Skin of body (tissue), 1 donor: ENCODE measurements at regions not wholly inside any gene's neighbourhood (a gene's known extent, or its start where the extent isn't known, plus 50 kb on each side); places are given as distances from the start of the nearest gene placed in this dataset.

Experiments used
- DNase-seq: peaks from one replicate; lab custom pipeline; 2025; lab: John Stamatoyannopoulos, UW

- DNase-seq = no peak
Observed at GRCh38 chr2:23269747-23270146, 115.2 kb upstream of the KLHL29 start.

DNA sequence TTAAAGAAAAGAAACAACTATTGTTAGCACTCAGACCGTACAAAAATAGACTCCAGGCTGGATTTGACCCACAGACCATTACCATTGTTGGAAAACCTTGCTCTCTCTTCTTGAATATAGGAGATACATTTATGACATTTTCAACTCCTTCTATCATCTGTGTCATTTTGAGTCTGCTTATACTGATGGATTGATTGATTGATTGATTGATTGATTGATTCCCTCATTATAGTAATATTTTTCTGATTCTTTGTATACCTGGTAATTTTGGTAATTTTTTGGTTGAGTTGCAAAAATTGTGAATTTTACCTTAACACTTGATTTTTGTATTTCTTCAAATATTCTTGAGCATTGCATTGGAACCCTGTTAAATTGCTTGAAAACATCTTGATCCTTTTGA is 114.2 kb upstream of the KLHL29 start:
- no peak for DNase-seq

DNA sequence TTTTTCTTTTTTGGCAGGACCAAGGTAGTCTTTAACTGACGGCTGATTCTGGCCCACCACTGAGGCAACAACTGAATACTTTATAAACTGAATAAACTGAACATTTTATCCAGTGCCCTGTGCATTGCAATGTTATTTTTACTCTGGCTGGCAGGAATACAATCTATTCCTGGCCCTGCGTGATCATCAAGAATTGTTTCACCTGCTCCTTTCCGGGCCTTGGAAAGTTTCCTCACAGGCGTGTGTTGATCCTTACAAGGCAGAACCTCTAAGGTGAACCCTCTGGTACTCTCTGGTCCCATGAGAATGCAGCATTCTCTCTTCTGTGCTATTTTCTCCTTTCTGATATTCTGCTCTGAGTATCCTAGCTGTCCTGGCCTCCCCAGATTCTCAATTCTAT is 113.7 kb upstream of the KLHL29 start:
- DNase-seq = no peak

GRCh38 chr2:23273786-23274185 is 111.2 kb upstream of the KLHL29 start:
- no peak for DNase-seq

DNA sequence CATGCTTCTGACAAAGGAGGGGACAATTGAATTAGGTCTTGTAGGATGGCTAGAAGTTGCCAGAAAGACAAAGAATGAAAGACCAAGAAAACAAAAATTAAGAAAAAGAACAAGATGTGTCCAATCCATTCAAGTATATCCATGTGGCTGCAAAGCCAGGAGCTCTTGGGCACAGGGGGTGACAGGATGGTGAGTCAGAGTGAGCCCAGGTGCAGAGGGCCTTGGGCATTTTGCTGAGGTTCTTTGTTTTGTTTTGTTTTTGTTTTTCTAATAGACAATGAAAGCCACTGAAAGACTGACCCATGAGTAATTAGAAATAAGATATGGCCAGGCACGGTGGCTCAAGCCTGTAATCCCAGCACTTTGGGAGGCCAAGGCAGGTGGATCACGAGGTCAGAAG is 104.6 kb upstream of the KLHL29 start:
- DNase-seq = no peak

- no peak for DNase-seq
Observed at GRCh38 chr2:23283653-23284052, 101.3 kb upstream of the KLHL29 start.

DNA sequence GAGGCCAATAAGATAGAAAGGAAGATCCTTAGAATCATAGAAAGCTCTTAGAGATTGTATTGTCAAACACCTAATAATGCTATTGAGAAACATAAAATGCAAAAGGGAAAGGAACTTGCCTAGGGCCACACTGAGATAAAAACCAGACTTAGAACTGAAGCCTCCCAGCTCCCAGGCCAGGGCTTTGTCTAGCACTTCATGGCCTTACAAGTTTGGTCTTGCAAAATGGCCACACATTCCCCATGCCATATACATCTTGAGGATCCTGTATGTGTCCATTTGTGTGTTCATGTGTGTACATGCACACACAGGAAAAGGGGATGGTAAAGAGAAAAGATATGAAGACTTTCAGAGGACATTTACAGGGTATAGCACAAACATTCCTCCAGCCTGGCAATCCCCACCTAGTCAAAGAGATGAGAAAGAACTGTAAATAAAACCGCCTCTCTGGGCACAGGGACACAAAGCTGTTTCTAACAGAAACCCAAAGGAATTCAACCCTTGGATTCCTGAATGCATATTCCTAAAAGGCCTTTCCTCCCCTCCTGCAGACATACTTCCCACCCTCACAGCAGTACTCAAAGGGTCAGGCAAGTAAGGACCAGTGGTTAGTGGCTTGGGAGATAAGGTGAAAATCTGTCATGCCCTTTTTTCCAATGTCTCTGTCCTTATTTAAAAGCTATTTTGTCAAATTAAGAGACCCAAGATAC is 99.7 kb upstream of the KLHL29 start:
- no peak for DNase-seq

DNA sequence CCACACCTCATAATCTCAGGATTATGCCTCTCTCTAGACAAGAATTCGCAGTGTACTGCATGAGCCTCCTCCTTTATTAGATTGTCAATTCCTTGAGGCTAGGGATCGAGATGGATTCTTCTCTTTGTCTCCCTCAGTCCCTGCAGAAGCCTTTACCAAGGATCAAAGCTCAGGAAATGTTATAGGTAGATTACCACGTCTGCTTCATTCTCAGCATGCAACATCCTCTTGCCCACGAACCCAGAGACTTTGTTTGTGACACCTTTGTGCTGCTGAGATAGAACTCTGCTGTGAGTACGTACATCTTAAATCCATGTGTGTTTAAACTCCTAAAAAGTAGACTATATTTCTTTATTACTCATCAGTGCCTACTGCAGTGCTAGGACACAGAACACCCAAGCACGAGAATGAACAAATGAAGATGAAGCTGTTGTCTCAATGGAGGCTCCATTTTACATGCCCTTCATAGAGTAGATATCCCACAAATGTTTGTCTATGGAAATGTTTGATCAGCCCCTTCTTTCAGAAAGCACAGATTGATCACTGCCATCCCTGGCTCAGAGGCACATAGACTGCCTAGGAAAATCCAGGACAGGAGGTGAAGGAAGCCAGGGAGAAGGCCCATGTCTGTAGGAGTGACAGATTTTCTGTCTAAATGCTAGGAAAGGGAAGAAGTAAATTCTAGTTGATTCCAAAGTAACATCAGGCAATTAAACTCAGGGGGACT is 98.8 kb upstream of the KLHL29 start:
- no peak for DNase-seq

DNA sequence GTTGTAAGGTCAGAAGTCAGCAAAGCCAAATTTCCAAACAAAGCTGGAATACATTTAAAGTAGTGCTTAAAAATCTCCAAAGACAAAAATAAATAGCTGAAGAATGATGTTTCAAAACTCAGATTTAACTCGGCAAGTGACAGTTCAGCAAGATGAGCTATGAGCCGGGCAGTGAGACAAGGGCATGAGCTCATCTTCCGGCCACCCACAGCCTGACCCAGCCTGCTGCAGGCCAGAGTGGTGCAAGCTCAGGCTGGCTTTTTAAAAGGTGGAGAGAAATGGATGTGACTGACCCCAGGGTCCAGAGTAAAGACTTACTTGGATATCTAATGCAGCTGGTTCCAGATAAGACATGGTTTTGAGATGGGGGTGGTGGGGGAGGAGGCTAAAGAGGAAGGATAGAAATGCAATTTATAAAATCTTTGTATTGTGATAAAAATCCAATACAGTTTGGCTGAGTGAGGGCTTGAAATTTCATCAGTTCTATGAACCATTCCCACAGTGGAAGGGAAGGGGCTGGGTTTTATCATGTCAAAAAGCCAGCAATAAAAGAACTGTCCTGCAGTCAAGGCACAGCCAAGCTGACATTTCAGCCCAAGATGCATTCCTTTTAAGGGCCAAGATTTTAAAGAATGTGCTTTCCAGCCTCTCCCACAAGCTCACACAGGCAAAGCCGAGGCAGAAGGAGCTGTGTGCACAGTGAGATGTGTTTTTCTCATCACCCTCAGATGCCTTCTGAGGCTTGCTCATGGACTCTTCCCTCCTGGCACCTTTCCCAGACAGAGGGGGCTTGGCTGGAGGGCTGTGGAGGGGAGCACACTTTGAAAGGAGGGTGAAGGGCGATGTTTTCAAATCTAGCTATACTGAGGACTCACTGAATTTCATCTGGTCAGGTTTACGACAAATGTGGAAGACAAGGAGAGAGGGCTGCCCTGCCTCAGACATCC is 97.9 kb upstream of the KLHL29 start:
- peak; percentile 91 for DNase-seq

GRCh38 chr2:23289671-23290070 is 95.3 kb upstream of the KLHL29 start:
- no peak for DNase-seq

DNA sequence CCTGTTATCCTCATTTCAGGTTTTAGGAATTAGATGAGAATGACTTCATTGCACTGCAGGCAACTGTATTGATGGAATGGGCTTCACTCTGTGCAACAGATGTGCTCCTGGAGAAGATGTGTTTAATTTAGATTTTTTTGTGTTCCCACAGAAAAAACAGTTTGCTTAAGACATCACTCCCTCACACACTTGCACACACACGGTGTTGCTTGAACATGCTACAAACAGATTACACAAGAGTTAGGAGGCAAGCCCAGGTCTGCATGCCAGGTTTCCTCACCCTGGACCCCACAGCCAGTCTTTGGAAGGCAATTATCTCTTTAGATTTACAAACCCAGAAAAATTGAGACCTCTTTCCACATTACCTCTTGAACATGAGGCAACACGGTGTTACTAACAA is 93.7 kb upstream of the KLHL29 start:
- peak; percentile 56 for DNase-seq

DNA sequence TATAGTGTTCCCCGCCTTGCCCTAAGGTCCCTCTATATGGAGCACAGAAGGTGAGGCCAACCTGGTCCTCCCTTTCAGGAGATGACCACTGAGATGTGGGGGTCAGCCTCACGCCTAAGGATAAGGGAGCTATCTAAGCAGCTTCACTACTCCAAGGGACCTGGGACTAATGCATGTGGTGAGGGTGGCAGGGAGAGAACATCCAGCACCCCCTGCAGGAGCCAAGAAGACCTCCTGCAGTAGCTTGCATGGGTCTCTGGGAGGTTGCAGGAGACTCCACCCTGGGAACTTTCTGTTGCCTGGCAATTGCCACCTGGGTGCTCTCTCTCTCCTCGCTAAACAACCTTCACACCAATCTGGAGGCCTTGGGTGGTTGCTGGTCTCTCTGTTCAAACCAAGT is 93.0 kb upstream of the KLHL29 start:
- DNase-seq = no peak

DNA sequence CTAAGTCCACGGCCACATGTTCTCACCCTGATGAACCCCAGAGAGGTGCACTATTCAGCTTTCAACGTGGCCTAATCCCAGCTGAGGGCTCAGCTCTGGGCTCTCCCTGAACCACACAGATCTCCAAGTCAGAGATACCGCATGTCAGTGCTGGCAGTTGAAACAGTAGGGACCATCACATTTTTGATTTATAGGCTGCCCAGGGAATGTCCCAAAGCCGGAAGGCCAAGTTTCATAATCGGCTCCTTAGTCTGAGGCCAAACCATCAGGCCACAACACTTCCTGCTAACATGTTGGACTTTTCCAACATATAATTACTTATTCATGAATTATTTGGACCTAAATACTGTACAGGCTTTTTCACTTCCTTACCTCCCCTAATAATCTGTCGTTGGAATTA is 91.9 kb upstream of the KLHL29 start:
- DNase-seq = peak; percentile 17

- DNase-seq = peak; percentile 37
Observed at GRCh38 chr2:23293731-23294130, 91.2 kb upstream of the KLHL29 start.

DNA sequence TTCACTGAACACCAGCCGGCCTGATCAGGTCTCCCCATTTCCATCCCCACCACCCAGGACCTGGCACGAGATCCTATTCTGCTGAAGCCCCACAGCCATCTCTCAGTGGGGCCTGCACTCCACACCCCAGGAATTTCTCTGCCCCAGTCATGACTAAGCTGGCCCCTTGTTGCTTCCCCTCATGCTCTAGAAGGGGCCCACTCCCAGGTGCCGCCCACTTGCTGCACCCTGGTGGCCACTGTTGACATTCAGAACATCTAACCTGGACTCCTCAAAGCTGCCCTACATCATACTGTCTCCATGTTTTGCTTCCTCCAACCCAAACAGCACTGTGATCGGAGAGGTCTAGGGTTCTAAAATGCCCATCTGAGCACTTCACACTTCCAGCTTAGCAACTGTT is 90.7 kb upstream of the KLHL29 start:
- no peak for DNase-seq

GRCh38 chr2:23296691-23297090 is 88.3 kb upstream of the KLHL29 start:
- no peak for DNase-seq

- DNase-seq = no peak
Observed at GRCh38 chr2:23297112-23297511, 87.9 kb upstream of the KLHL29 start.

GRCh38 chr2:23298551-23298950 is 86.4 kb upstream of the KLHL29 start:
- DNase-seq = no peak

DNA sequence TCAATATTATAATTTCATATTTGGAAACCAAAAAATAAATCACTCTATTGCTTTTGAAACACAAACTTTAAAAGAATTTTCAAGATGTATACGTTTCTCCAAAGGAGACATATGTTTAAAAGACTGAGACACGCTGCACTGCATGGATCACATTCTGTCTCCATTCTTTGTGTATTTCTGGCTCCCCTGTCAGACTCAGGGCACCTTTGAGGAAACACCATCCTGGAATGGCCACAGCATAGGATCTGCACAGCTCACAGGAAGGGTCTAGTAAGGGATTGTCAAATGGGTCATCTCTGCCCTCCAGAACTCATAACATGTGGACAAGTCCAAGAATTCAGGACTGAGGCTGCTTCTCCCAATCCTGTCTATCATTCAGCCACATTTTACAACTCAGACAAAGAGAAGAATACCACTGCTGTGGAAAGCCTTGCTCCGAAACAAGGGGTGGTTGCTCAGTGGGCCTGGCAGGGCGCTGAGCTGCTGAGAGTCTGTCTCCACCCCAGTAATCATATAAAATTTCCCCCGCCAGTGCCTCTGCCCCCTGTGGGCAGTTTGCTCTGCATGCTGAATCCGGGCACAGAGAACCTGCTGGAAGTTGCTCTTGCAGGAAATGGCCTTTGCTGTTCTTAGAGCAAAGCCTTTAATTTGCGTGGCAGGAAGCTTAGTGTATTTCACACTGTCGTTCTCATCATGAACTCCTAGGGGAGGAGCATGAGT is 85.3 kb upstream of the KLHL29 start:
- no peak for DNase-seq

DNA sequence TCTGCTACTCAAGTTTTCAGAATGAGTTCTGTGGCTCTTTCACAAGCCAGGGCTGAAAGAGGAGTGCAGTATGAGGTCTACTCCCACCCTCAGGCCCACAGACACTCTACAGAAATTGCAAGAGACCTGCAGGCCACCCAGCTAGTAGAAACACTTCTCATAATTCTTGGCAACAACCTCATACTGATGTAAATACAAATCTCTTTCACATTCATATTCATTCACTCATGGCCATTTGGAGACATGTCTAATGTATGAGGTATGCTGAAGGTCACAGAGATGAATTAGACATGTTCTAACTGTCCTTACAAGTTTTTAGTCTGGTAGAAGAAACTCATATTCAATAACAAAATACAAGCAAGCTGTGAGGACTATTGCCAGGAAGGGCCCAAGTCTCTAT is 83.8 kb upstream of the KLHL29 start:
- DNase-seq = no peak

DNA sequence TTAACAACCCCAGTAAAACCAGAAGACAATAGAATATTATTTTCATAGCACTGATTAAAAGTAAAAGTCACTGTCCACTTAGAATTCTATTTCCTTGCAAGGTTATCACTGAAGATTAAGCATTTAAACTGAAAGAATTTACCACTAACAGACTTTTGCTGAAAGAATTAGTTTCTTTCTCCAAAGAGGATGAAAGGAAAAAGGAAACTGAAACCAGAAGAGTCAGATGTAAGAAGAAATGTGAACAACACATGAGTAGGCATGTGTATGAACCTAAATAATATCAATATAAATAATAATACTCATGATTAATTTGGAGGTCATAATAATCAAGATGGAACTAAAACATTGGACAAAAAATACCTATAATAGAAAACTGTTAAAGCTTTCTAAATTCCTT is 82.4 kb upstream of the KLHL29 start:
- no peak for DNase-seq

DNA sequence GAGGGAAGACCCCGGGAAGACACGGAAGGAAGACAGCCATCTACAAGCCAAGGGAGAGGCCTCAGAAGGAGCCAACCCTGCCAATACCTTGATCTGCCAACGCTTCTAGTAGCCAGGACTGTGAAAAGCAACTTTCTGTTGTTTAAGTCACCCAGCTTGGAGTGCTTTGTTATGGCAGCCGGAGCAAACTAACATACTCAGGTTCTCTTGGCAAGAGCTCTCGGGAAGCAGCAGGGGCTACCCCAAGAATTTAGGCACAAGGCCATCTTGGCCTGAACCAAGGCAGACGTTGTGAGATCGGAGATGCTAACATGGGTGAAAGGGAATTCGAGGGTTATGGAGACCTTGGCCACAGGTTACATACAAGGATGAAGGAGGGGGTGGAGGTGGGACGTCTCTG is 78.6 kb upstream of the KLHL29 start:
- DNase-seq = no peak
